SK-N-SH (cell line): ENCODE measurements at regions not wholly inside any gene's neighbourhood (a gene's known extent, or its start where the extent isn't known, plus 50 kb on each side); places are given as distances from the start of the nearest gene placed in this dataset.

Experiments used
- EP300 ChIP-seq, 2 experiments: IDR thresholded peaks; 2 replicates each; pipeline versions ENCODE4 v1.4.0 to v1.6.1; 2012; ENCODE audit warnings: borderline replicate concordance in 1 of 2, low read depth in 1 of 2, low read length in 1 of 2
- EZH2phosphoT487 ChIP-seq: fragments of 200-600 bp; sonication (generic); IDR thresholded peaks from 2 replicates; pipeline ENCODE4 v1.6.1; 2017; ENCODE audit warnings: low read depth, mixed run types, mild to moderate bottlenecking, antibody characterized with exemption, moderate library complexity, borderline replicate concordance
- JUND ChIP-seq: IDR thresholded peaks from 2 replicates; pipeline ENCODE4 v1.4.0; 2012
- MEF2A ChIP-seq: IDR thresholded peaks from 2 replicates; pipeline ENCODE4 v1.4.0; 2012; ENCODE audit warnings: low read depth, borderline replicate concordance
- MXI1 ChIP-seq: IDR thresholded peaks from 2 replicates; pipeline ENCODE4 v1.6.1; 2012; ENCODE audit warnings: mild to moderate bottlenecking, low read depth, low read length, improper control_type of control experiment
- POLR2AphosphoS5 ChIP-seq: IDR thresholded peaks from 2 replicates; pipeline ENCODE4 v1.6.1; 2012; ENCODE audit warnings: low read depth, low read length
- SIN3A ChIP-seq: IDR thresholded peaks from 2 replicates; pipeline ENCODE4 v1.6.1; 2012; ENCODE audit warnings: low read depth, mild to moderate bottlenecking, low read length, moderate library complexity, borderline replicate concordance
- SMC3 ChIP-seq: IDR thresholded peaks from 2 replicates; pipeline ENCODE4 v1.6.1; 2012; ENCODE audit warnings: low read depth, low read length, improper control_type of control experiment
- TF ChIP-seq, protein P1 (sequence below): IDR thresholded peaks from 2 replicates; pipeline ENCODE4 v1.6.1; 2012; ENCODE audit warnings: mild to moderate bottlenecking, low read depth, low read length, moderate library complexity
- TF ChIP-seq, protein P2 (sequence below): fragments of 200-600 bp; sonication (generic); IDR thresholded peaks from 2 replicates; pipeline ENCODE4 v1.6.1; 2017; ENCODE audit warnings: antibody characterized with exemption, mild to moderate bottlenecking, moderate library complexity

DNA sequence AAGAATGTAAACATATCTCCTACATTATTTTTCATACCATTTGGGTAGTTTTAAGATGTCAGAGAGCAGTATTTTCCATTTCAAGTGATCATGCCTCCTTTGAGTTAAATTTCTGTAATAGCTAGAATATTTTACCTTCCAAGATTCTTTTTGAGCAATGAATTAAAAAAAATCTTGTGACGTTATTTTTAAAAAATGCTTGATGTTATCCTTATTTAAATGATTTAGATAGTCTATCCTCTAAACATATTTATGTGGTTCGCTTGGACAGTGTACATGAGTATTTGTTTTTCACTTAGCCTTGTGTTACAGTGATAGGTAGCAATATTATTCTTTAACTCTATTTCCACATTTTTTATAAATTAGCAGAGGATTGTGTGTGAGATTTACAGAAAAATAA lies 639.2 kb upstream of the CDH2 start:
- TF ChIP-seq, protein P1, sequence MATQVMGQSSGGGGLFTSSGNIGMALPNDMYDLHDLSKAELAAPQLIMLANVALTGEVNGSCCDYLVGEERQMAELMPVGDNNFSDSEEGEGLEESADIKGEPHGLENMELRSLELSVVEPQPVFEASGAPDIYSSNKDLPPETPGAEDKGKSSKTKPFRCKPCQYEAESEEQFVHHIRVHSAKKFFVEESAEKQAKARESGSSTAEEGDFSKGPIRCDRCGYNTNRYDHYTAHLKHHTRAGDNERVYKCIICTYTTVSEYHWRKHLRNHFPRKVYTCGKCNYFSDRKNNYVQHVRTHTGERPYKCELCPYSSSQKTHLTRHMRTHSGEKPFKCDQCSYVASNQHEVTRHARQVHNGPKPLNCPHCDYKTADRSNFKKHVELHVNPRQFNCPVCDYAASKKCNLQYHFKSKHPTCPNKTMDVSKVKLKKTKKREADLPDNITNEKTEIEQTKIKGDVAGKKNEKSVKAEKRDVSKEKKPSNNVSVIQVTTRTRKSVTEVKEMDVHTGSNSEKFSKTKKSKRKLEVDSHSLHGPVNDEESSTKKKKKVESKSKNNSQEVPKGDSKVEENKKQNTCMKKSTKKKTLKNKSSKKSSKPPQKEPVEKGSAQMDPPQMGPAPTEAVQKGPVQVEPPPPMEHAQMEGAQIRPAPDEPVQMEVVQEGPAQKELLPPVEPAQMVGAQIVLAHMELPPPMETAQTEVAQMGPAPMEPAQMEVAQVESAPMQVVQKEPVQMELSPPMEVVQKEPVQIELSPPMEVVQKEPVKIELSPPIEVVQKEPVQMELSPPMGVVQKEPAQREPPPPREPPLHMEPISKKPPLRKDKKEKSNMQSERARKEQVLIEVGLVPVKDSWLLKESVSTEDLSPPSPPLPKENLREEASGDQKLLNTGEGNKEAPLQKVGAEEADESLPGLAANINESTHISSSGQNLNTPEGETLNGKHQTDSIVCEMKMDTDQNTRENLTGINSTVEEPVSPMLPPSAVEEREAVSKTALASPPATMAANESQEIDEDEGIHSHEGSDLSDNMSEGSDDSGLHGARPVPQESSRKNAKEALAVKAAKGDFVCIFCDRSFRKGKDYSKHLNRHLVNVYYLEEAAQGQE = no peak
- TF ChIP-seq MXI1 (no peak), POLR2AphosphoS5 (no peak), SIN3A (no peak), JUND (no peak), SMC3 (no peak), EZH2phosphoT487 (no peak), EP300 (IDR thresholded peaks at IDR 0.05; ENCODE audit: borderline replicate concordance in 1 of 2, low read depth in 1 of 2, low read length in 1 of 2) (no peak), MEF2A (no peak)
- TF ChIP-seq, protein P2, sequence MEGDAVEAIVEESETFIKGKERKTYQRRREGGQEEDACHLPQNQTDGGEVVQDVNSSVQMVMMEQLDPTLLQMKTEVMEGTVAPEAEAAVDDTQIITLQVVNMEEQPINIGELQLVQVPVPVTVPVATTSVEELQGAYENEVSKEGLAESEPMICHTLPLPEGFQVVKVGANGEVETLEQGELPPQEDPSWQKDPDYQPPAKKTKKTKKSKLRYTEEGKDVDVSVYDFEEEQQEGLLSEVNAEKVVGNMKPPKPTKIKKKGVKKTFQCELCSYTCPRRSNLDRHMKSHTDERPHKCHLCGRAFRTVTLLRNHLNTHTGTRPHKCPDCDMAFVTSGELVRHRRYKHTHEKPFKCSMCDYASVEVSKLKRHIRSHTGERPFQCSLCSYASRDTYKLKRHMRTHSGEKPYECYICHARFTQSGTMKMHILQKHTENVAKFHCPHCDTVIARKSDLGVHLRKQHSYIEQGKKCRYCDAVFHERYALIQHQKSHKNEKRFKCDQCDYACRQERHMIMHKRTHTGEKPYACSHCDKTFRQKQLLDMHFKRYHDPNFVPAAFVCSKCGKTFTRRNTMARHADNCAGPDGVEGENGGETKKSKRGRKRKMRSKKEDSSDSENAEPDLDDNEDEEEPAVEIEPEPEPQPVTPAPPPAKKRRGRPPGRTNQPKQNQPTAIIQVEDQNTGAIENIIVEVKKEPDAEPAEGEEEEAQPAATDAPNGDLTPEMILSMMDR = no peak
